T-helper 1 cell (primary cell): ENCODE measurements at regions not wholly inside any gene's neighbourhood (a gene's known extent, or its start where the extent isn't known, plus 50 kb on each side); places are given as distances from the start of the nearest gene placed in this dataset.
"Not testable (repeated sequence)": the region's sequence is repeated elsewhere in the genome, so short reads cannot be mapped to it uniquely, and the experiment has no call there.

Source experiments
- DNase-seq, 5 donors: peaks; one replicate each; pipeline ENCODE4 v3.0.0-alpha.2; 2012 to 2020

- no peak for DNase-seq
Observed at GRCh38 chr11:128021349-128022006, 565.9 kb downstream of the ETS1 start.

GRCh38 chr11:128018692-128019091 is 568.7 kb downstream of the ETS1 start:
- DNase-seq = no peak

GRCh38 chr11:128005562-128005961 is 581.8 kb downstream of the ETS1 start:
- no peak for DNase-seq

GRCh38 chr11:127998421-127998820 is 588.9 kb downstream of the ETS1 start:
- DNase-seq = no peak

- no peak for DNase-seq
Observed at GRCh38 chr11:127997594-127997993, 589.8 kb downstream of the ETS1 start.

GRCh38 chr11:127996825-127997224 is 590.5 kb downstream of the ETS1 start:
- DNase-seq = no peak

- DNase-seq = no peak
Observed at GRCh38 chr11:127995921-127996320, 591.4 kb downstream of the ETS1 start.

GRCh38 chr11:127994736-127995135 is 592.6 kb downstream of the ETS1 start:
- no peak for DNase-seq

GRCh38 chr11:127993788-127994187 is 593.6 kb downstream of the ETS1 start:
- DNase-seq = no peak

- no peak for DNase-seq
Observed at GRCh38 chr11:127993281-127993680, 594.1 kb downstream of the ETS1 start.

- no peak for DNase-seq
Observed at GRCh38 chr11:127986073-127986472, 601.3 kb downstream of the ETS1 start.

- DNase-seq = no peak
Observed at GRCh38 chr11:127972816-127973215, 614.5 kb downstream of the ETS1 start.

- no peak for DNase-seq
Observed at GRCh38 chr11:127971448-127971847, 615.9 kb downstream of the ETS1 start.

- no peak for DNase-seq
Observed at GRCh38 chr11:127966821-127967220, 620.5 kb downstream of the ETS1 start.

- no peak for DNase-seq
Observed at GRCh38 chr11:127965939-127966668, 621.3 kb downstream of the ETS1 start.

GRCh38 chr11:127962416-127962815 is 624.9 kb downstream of the ETS1 start:
- DNase-seq = no peak

- no peak for DNase-seq
Observed at GRCh38 chr11:127950162-127950561, 637.2 kb downstream of the ETS1 start.

GRCh38 chr11:127943763-127944162 is 643.6 kb downstream of the ETS1 start:
- DNase-seq = peak in 1 of 5 donors; percentile 32

GRCh38 chr11:127943152-127943551 is 644.2 kb downstream of the ETS1 start:
- no peak for DNase-seq

GRCh38 chr11:127941554-127941953 is 645.8 kb downstream of the ETS1 start:
- not testable (repeated sequence) for DNase-seq

- no peak for DNase-seq
Observed at GRCh38 chr11:127939000-127939399, 648.4 kb downstream of the ETS1 start.

- no peak for DNase-seq
Observed at GRCh38 chr11:127935081-127935480, 652.3 kb downstream of the ETS1 start.

- not testable (repeated sequence) for DNase-seq
Observed at GRCh38 chr11:127933961-127934360, 653.4 kb downstream of the ETS1 start.

GRCh38 chr11:127931803-127932202 is 655.6 kb downstream of the ETS1 start:
- no peak for DNase-seq

- no peak for DNase-seq
Observed at GRCh38 chr11:127926721-127927120, 660.6 kb downstream of the ETS1 start.
